HUES6 (cell line): ENCODE measurements at regions not wholly inside any gene's neighbourhood (a gene's known extent, or its start where the extent isn't known, plus 50 kb on each side); places are given as distances from the start of the nearest gene placed in this dataset.
"Not testable (repeated sequence)": the region's sequence is repeated elsewhere in the genome, so short reads cannot be mapped to it uniquely, and the experiment has no call there.

Experiments used
- H3K27ac ChIP-seq: 2 replicates; pipeline ENCODE4 v1.7.0; 2013; ENCODE audit warnings: low read depth, mild to moderate bottlenecking, low read length, inconsistent platforms
- H3K27me3 ChIP-seq: 2 replicates; pipeline ENCODE4 v1.6.1; 2013; ENCODE audit warnings: low read length; ENCODE audit not compliant: control insufficient read depth, insufficient read depth
- H3K36me3 ChIP-seq: 2 replicates; pipeline ENCODE4 v1.6.1; 2013; ENCODE audit warnings: low read length; ENCODE audit not compliant: control insufficient read depth, insufficient read depth
- H3K4me1 ChIP-seq: 2 replicates; pipeline ENCODE4 v1.6.1; 2013; ENCODE audit warnings: low read length; ENCODE audit not compliant: control insufficient read depth, insufficient read depth
- H3K4me3 ChIP-seq: 2 replicates; pipeline ENCODE4 v1.5.1; 2013; ENCODE audit warnings: low read depth, low read length
- H3K9ac ChIP-seq: one replicate; pipeline ENCODE4 v1.6.1; 2013; ENCODE audit warnings: mild to moderate bottlenecking, low read length
- H3K9me3 ChIP-seq: 2 replicates; pipeline ENCODE4 v1.6.1; 2013; ENCODE audit warnings: low read depth, low read length; ENCODE audit not compliant: control insufficient read depth, insufficient read depth

DNA sequence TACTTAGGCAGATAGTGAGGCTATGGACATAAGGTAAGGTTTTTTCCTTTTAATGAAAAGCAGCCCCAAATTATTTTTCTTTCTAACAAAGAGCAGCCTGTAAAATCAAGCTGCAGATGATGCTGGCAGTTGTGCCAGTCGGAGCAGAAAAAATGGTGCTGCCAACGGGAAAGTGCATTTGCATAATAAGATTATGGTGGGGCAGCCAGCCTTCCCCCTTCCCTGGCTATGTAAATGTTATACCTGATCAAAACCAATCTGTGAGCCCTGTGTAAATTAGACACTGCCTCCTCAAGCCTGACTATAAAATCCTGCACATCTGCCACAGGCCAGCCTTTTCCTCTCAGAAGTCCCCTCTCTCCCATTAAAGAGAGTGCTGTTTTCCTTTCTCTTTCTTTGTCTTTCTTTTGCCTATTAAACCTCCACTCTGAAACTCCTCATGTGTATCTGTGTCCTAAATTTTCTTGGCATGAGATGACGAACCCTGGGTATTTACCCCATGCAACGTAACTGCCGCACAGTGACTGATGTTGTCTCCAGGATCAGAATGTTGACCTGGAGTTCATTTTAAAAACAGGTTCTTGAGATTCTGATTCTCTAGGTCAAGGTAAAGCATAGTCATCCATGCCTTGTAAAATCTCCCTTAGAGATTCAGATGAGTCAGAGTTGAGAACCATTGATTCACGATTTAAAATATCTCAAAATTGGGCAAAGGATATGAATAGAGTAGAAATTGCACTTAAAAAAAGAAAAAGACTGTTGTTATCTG is 167.3 kb upstream of the C1GALT1 start:
- Histone ChIP-seq H3K27me3 (no peaks in the 10 kb centered on the region), H3K4me1 (peaks cover 7% of the 10 kb centered on the region; the same call in 1 of the 2 replicates), H3K27ac (no peak overlapping the region), H3K4me3 (no peak overlapping the region), H3K9me3 (peaks cover 7% of the 10 kb centered on the region; the same call in 1 of the 2 replicates), H3K9ac (no peak overlapping the region), H3K36me3 (no peaks in the 10 kb centered on the region)

DNA sequence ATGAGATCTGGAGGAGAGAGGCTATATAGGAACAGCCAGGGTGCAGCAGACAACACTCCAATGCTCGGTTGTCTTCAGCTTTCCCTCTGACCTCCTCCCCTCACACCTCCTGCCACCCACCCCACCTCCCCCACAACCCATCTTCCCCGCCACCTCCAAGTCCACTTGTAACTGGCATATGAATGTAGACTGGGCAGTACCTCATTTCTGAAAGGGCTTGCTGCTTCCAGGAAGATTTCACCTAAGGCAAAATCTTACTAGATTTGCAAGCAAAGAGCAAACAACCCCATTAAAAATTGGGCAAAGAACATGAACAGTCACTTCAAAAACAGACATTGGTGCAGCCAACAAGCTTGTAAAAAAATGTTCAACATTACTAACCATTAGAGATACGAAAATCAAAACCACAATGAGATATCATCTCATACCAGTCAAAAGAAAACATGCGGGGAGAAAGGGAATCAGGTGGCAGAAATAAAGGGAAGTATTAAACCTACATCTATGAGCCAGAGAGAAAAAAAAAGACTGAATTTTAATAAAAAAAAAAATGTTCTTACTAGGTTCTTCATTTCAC is 164.6 kb upstream of the C1GALT1 start:
- Histone ChIP-seq H3K4me3 (no peak overlapping the region), H3K9me3 (0 out of 2 replicates have a peak, but pooled peaks cover under 1% of the 10 kb centered on the region), H3K27ac (no peak overlapping the region), H3K4me1 (0 out of 2 replicates have a peak, but pooled peaks cover 4% of the 10 kb centered on the region), H3K27me3 (no peaks in the 10 kb centered on the region), H3K9ac (no peak overlapping the region), H3K36me3 (no peaks in the 10 kb centered on the region)

DNA sequence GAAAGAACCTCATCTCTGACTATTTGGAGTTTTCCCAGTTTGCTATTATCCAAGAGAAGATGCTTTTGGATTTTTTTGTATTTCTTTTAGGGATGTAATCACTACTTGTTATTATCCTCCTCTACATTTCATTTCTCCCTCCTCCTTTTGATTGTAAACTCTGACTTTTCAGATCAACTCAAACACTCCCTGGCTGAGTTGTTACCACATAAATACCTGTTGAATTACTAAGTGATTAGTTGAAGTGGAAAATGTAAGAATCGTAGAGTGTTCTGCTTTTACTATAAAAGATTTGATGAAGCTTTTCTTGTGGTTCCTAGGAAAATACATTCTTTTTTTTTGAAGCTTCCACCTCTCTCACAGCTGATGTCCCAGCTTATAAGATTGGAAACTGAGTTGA is 164.1 kb upstream of the C1GALT1 start:
- H3K9me3 ChIP-seq = no peaks in the 10 kb centered on the region
- H3K4me1 ChIP-seq = 0 out of 2 replicates have a peak, but pooled peaks cover 4% of the 10 kb centered on the region
- H3K27me3 ChIP-seq = no peaks in the 10 kb centered on the region
- no peak overlapping the region for H3K4me3 ChIP-seq
- no peaks in the 10 kb centered on the region for H3K36me3 ChIP-seq
- H3K9ac ChIP-seq = no peak overlapping the region
- no peak overlapping the region for H3K27ac ChIP-seq

DNA sequence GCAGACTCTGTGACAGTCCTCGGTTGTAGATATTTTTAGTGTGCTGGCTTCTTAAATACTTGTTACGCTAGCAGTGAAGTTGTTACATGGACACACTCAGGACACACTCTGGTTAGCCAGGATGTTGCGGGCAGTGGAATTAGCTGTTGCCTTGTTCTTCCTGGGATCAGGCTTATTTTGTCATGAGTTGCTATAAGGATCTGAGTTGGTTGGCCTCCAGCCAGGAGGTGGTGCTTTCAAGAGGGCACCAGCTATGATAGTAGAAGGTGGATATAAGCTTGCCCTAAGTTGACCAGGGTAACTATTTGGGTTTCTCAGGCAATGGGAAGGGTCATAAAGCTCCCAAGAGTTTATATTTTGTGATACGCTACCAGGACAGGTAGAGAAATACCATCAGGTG is 150.1 kb upstream of the C1GALT1 start:
- Histone ChIP-seq H3K4me1 (no peaks in the 10 kb centered on the region), H3K9me3 (no peaks in the 10 kb centered on the region; the same call in 1 of the 2 replicates), H3K4me3 (no peak overlapping the region), H3K9ac (no peak overlapping the region), H3K27ac (no peak overlapping the region), H3K36me3 (no peaks in the 10 kb centered on the region), H3K27me3 (no peaks in the 10 kb centered on the region)

DNA sequence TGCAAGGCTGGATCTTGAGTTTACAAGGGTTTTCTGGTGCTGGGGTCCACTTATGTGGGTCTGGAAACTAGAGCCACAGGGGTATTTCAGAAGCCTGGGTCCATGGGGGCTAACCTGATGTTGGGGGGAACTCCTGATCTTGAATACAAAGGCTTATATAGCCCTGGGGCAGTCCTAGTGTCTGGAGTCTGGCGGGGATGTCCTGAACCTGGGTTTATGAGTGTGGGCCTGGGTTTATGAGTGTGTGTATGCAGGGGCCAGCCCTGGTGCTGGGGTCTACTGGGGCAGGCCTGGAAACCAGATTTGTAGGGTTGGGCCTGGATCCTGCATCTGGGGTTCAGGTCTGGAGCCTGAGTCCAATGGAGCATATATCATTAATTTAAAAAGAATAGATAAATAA is 146.5 kb upstream of the C1GALT1 start:
- no peaks in the 10 kb centered on the region for H3K27me3 ChIP-seq
- H3K4me3 ChIP-seq = no peak overlapping the region
- H3K9me3 ChIP-seq = no peaks in the 10 kb centered on the region
- no peak overlapping the region for H3K27ac ChIP-seq
- no peaks in the 10 kb centered on the region for H3K36me3 ChIP-seq
- no peaks in the 10 kb centered on the region for H3K4me1 ChIP-seq
- H3K9ac ChIP-seq = no peak overlapping the region

DNA sequence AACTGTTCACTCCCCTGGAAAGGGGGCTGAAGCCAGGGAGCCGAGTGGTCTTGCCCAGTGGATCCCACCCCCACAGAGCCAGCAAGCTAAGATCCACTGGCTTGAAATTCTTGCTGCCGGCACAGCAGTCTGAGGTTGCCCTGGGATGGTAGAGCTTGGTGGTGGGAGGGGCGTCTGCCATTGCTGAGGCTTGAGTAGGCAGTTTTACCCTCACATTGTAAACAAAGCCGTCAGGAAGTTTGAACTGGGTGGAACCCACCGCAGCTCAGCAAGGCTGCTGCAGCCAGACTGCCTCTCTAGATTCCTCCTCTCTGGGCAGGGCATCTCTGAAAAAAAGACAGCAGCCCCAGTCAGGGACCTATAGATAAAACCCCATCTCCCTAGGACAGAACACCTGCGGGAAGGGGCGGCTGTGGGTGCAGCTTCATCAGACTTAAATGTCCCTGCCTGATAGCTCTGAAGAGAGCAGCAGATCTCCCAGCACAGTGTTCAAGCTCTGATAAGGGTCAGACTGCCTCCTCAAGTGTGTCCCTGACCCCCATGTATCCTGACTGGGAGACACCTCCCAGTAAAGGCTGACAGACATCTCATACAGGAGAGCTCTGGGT is 140.0 kb upstream of the C1GALT1 start:
- H3K27ac ChIP-seq, H3K4me3 ChIP-seq, H3K36me3 ChIP-seq, H3K4me1 ChIP-seq, H3K27me3 ChIP-seq, H3K9me3 ChIP-seq, H3K9ac ChIP-seq: not testable (repeated sequence)

DNA sequence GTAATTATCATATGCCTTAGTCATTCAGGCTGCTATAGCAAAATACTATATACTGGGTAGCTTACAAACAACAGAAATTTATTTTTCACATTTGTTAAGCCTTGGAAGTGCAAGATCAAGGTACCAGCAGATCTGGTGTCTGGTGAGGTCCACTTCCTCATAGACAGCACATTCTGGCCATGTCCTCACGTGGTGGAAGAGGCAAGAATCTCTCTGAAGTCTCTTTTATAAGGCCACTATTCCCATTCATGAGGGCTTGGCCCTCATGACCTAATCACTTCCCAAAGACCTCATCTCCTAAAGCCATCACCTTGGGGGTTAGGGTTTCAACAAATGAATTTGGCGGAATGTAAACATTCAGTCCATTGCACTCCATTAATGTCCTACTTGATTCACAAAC is 137.5 kb upstream of the C1GALT1 start:
- Histone ChIP-seq H3K4me3 (no peak overlapping the region), H3K9ac (no peak overlapping the region), H3K4me1 (no peaks in the 10 kb centered on the region), H3K27me3 (no peaks in the 10 kb centered on the region), H3K36me3 (no peaks in the 10 kb centered on the region), H3K27ac (no peak overlapping the region), H3K9me3 (0 out of 2 replicates have a peak, but pooled peaks cover 2% of the 10 kb centered on the region)

DNA sequence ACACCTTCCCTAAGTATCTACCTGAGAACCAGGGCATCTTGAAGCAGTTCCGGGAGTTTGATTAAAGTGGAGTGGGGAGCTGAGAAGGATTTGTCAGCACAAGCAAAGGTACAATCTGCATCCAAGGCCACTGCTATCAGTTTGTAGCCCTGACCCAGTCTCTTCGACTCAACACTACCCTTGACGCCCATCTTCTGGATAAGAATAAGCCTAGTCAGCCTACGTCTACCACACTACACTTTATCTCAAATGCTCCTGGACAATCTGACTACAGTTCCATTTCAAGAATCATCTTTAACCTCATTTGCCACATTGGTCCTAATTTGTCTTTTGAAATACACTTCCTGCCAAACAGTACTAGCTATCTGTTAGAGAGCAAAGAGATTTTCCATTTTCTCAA is 134.1 kb upstream of the C1GALT1 start:
- no peak overlapping the region for H3K4me3 ChIP-seq
- H3K27me3 ChIP-seq = no peaks in the 10 kb centered on the region
- no peaks in the 10 kb centered on the region for H3K4me1 ChIP-seq
- H3K27ac ChIP-seq = no peak overlapping the region
- H3K9ac ChIP-seq = no peak overlapping the region
- 0 out of 2 replicates have a peak, but pooled peaks cover 2% of the 10 kb centered on the region for H3K9me3 ChIP-seq
- no peaks in the 10 kb centered on the region for H3K36me3 ChIP-seq

DNA sequence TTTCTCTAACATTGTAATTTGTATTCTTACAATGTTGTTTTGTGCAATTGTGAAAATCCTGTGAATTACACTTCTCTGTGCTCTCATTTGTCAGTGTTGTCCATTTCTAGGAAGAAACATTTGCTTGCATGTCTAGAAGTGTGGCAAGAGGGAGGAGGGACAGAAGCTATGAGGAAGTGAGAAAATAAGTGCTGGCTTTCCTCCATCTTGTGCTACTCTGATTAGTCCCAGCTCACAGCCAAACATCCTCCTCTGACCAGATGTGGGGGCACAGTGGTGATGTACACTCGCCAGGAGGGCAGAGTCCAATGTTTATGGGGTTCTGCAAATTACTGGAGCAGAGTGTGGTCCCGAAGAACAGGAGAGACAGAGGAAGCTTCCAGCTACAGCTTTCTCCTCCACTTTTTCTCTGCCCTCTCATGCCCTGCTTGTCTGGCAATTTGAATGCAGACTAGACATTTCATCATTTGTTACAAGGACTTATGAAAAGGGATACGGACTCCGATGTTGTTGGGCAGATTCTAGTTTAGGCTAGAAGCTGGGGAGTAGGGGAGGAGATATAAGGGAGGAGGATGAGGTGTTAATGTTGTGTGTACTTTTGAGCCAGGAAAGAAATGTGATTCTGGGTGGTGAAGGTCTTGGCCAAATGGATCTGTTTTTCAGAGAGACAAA is 131.0 kb upstream of the C1GALT1 start:
- H3K4me1 ChIP-seq = peaks cover 5% of the 10 kb centered on the region; the same call in 1 of the 2 replicates
- H3K9ac ChIP-seq = no peak overlapping the region
- no peak overlapping the region for H3K27ac ChIP-seq
- no peak overlapping the region for H3K4me3 ChIP-seq
- H3K9me3 ChIP-seq = no peaks in the 10 kb centered on the region
- no peaks in the 10 kb centered on the region for H3K36me3 ChIP-seq
- no peaks in the 10 kb centered on the region for H3K27me3 ChIP-seq

DNA sequence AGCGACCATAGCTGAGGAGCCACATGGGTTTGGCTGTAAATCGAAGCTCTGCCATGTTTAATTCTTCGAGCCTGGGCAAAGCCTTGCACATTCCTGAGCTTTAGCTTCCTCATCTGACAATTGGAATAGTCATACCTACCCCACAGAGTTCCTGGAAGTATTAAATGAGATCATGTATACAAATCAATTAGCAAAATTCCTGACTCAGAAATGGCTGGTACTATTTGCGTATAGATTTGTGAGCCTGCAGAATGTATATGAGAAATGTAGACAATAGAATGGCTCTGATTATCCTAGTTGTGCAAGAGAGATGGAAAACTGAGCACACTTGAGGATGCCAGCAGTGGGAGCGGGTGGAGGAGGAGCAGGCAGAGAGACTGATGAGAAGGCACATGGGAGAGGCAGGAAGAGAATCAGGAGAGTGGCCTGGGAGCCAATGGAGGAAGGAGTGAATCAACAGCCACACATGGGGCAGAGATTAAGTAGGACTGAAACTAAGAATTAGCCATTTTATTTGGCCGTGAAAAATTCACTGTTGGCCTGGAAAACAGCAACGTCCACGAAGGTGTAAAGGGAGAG is 128.0 kb upstream of the C1GALT1 start:
- Histone ChIP-seq H3K27ac (no peak overlapping the region), H3K9ac (no peak overlapping the region), H3K36me3 (no peaks in the 10 kb centered on the region), H3K4me1 (peaks cover 5% of the 10 kb centered on the region; the same call in 1 of the 2 replicates), H3K27me3 (peaks cover 6% of the 10 kb centered on the region; the same call in 1 of the 2 replicates), H3K4me3 (no peak overlapping the region), H3K9me3 (no peaks in the 10 kb centered on the region)
